ENCODE measurements at regions not wholly inside any gene's neighbourhood (a gene's known extent, or its start where the extent isn't known, plus 50 kb on each side); places are given as distances from the start of the nearest gene placed in this dataset.

- Histone ChIP-seq H3K9ac (ENCODE audit: insufficient read depth, low read length) (no peak overlapping the region), H3K36me3 (ENCODE audit: control insufficient read depth, insufficient read depth, low read length) (no peaks in the 10 kb centered on the region), H3K4me3 (replicated peaks in 1 of 4; ENCODE audit: control extremely low read depth in 1 of 4, insufficient read depth in 1 of 4, low read depth in 3 of 4, low read length in 4 of 4) (no peak overlapping the region), H3K4me1 (ENCODE audit: control insufficient read depth, extremely low read depth, insufficient read depth, low read length) (no peaks in the 10 kb centered on the region), H3K79me2 (ENCODE audit: control insufficient read depth, insufficient read depth, low read length) (no peaks in the 10 kb centered on the region), H3K27me3 (ENCODE audit: control insufficient read depth, insufficient read depth, low read length) (no peaks in the 10 kb centered on the region), H4K20me1 (ENCODE audit: control insufficient read depth, extremely low read depth, insufficient read depth, low read length) (no peaks in the 10 kb centered on the region), H3K27ac (ENCODE audit: insufficient read depth, low read length) (no peak overlapping the region), H3K4me2 (ENCODE audit: extremely low read depth, insufficient read depth, low read length) (no peak overlapping the region), H2AFZ (ENCODE audit: low read length) (no peak overlapping the region), H3K9me3 (ENCODE audit: control insufficient read depth, insufficient read depth, low read depth, low read length) (no peaks in the 10 kb centered on the region)
- DNase-seq (ENCODE audit: low read depth in 2 of 2): no peak
- no peak for TF ChIP-seq CTCF (conservative IDR thresholded peaks at IDR 0.05 in 1 of 2, IDR thresholded peaks at IDR 0.05 in 1 of 2; ENCODE audit: low read depth in 1 of 2, low read length in 2 of 2)
- no peak for TF ChIP-seq EZH2 (IDR thresholded peaks at IDR 0.05; ENCODE audit: low read length, missing control alignments)
Measured at GRCh38 chr7:67803789-67804188, 807.2 kb downstream of the TYW1 start.

GRCh38 chr7:67805921-67806471, 809.4 kb downstream of the TYW1 start:
- Histone ChIP-seq H3K9me3 (ENCODE audit: control insufficient read depth, insufficient read depth, low read depth, low read length) (no peaks in the 10 kb centered on the region), H3K4me1 (ENCODE audit: control insufficient read depth, extremely low read depth, insufficient read depth, low read length) (no peaks in the 10 kb centered on the region), H3K27ac (ENCODE audit: insufficient read depth, low read length) (no peak overlapping the region), H4K20me1 (ENCODE audit: control insufficient read depth, extremely low read depth, insufficient read depth, low read length) (no peaks in the 10 kb centered on the region), H3K36me3 (ENCODE audit: control insufficient read depth, insufficient read depth, low read length) (no peaks in the 10 kb centered on the region), H3K9ac (ENCODE audit: insufficient read depth, low read length) (no peak overlapping the region), H3K4me3 (replicated peaks in 1 of 4; ENCODE audit: control extremely low read depth in 1 of 4, insufficient read depth in 1 of 4, low read depth in 3 of 4, low read length in 4 of 4) (no peak overlapping the region), H3K79me2 (ENCODE audit: control insufficient read depth, insufficient read depth, low read length) (no peaks in the 10 kb centered on the region), H2AFZ (ENCODE audit: low read length) (no peak overlapping the region), H3K4me2 (ENCODE audit: extremely low read depth, insufficient read depth, low read length) (no peak overlapping the region), H3K27me3 (ENCODE audit: control insufficient read depth, insufficient read depth, low read length) (no peaks in the 10 kb centered on the region)
- no peak for DNase-seq (ENCODE audit: low read depth in 2 of 2)
- TF ChIP-seq CTCF (conservative IDR thresholded peaks at IDR 0.05 in 1 of 2, IDR thresholded peaks at IDR 0.05 in 1 of 2; ENCODE audit: low read depth in 1 of 2, low read length in 2 of 2) (no peak), EZH2 (IDR thresholded peaks at IDR 0.05; ENCODE audit: low read length, missing control alignments) (no peak)

DNA sequence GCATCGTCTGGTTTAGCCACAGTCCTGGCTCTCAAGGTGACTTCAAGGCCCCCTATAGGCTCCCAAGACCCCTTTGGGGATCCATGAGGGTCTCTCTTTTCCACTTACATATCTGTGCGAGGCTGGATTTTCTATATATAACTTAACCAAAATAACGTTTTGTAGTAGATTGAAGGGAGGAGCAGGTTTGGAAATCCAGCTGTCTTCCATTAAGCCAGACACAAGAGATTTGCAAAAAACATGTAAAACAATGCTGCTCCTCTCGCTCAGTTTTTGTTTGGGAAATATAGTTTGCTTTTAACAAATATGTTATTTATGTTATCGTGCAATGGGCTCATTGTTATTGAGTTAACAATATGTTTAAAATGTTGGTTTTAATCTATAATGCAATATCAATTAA, 811.2 kb downstream of the TYW1 start:
- no peak for TF ChIP-seq CTCF (conservative IDR thresholded peaks at IDR 0.05 in 1 of 2, IDR thresholded peaks at IDR 0.05 in 1 of 2; ENCODE audit: low read depth in 1 of 2, low read length in 2 of 2)
- TF ChIP-seq EZH2 (IDR thresholded peaks at IDR 0.05; ENCODE audit: low read length, missing control alignments): no peak
- H3K4me3 ChIP-seq (replicated peaks in 1 of 4; ENCODE audit: control extremely low read depth in 1 of 4, insufficient read depth in 1 of 4, low read depth in 3 of 4, low read length in 4 of 4): no peak overlapping the region
- no peak for DNase-seq (ENCODE audit: low read depth in 2 of 2)

More for the DNA sequence above, 811.2 kb downstream of the TYW1 start:
- H2AFZ ChIP-seq (ENCODE audit: low read length): no peak overlapping the region
- no peaks in the 10 kb centered on the region for H3K36me3 ChIP-seq (ENCODE audit: control insufficient read depth, insufficient read depth, low read length)
- H4K20me1 ChIP-seq (ENCODE audit: control insufficient read depth, extremely low read depth, insufficient read depth, low read length): no peaks in the 10 kb centered on the region
- H3K9me3 ChIP-seq (ENCODE audit: control insufficient read depth, insufficient read depth, low read depth, low read length): no peaks in the 10 kb centered on the region
- H3K27ac ChIP-seq (ENCODE audit: insufficient read depth, low read length): no peak overlapping the region
- H3K4me2 ChIP-seq (ENCODE audit: extremely low read depth, insufficient read depth, low read length): no peak overlapping the region
- H3K79me2 ChIP-seq (ENCODE audit: control insufficient read depth, insufficient read depth, low read length): no peaks in the 10 kb centered on the region
- no peaks in the 10 kb centered on the region for H3K4me1 ChIP-seq (ENCODE audit: control insufficient read depth, extremely low read depth, insufficient read depth, low read length)
- H3K27me3 ChIP-seq (ENCODE audit: control insufficient read depth, insufficient read depth, low read length): no peaks in the 10 kb centered on the region
- H3K9ac ChIP-seq (ENCODE audit: insufficient read depth, low read length): no peak overlapping the region

All from fibroblast of lung (primary cell).